Cardiac muscle cell (in vitro differentiated cells and primary cell): ENCODE measurements at regions not wholly inside any gene's neighbourhood (a gene's known extent, or its start where the extent isn't known, plus 50 kb on each side); places are given as distances from the start of the nearest gene placed in this dataset.

Experiments used
- DNase-seq, 2 donors: peaks; one replicate each; pipeline versions ENCODE4 v3.0.0 to v3.0.0-alpha.2; 2010 to 2017; ENCODE audit warnings: low read depth in 1 of 2, low spot score in 1 of 2
- H3K27ac ChIP-seq: fragments of 200-600 bp; sonication (generic); 2 replicates; pipeline ENCODE4 v1.5.1; 2016
- H3K27me3 ChIP-seq: fragments of 200-600 bp; sonication (generic); 2 replicates; pipeline ENCODE4 v1.6.0; 2016; ENCODE audit warnings: control low read depth
- H3K36me3 ChIP-seq: fragments of 200-600 bp; sonication (generic); 2 replicates; pipeline ENCODE4 v1.5.1; 2016; ENCODE audit warnings: control low read depth
- H3K4me1 ChIP-seq: fragments of 200-600 bp; sonication (generic); 2 replicates; pipeline ENCODE4 v1.8.1; 2017; ENCODE audit warnings: low read depth, mild to moderate bottlenecking, mixed run types
- H3K4me3 ChIP-seq: fragments of 200-600 bp; sonication (generic); 2 replicates; pipeline ENCODE4 v1.5.1; 2016; ENCODE audit warnings: mild to moderate bottlenecking
- H3K9me3 ChIP-seq: fragments of 200-600 bp; sonication (generic); 2 replicates; pipeline ENCODE4 v1.5.1; 2017; ENCODE audit warnings: low read depth, mild to moderate bottlenecking, control low read depth
- TF ChIP-seq, protein P1 (sequence below): IDR thresholded peaks from 2 replicates; pipeline ENCODE4 v1.5.1; 2012; ENCODE audit warnings: low read depth, mild to moderate bottlenecking, low read length

DNA sequence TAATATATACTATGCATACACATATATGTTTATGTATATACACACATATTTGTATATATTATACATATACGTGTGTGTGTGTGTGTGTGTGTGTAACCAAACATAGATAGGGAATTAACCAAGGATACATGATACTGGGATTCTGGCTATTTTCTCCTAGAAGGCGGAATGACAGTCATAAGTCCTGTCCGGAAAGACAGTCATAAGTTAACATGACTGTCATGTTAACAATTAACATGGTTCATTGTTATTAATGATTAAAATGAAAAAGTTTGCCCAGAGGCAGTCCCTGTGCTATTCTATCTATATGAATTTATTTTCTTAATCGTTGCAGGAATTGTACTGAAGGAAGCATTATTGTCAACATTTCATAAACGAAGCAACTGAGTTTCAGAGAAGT lies 450.7 kb upstream of the NXPH2 start:
- TF ChIP-seq, protein P1, sequence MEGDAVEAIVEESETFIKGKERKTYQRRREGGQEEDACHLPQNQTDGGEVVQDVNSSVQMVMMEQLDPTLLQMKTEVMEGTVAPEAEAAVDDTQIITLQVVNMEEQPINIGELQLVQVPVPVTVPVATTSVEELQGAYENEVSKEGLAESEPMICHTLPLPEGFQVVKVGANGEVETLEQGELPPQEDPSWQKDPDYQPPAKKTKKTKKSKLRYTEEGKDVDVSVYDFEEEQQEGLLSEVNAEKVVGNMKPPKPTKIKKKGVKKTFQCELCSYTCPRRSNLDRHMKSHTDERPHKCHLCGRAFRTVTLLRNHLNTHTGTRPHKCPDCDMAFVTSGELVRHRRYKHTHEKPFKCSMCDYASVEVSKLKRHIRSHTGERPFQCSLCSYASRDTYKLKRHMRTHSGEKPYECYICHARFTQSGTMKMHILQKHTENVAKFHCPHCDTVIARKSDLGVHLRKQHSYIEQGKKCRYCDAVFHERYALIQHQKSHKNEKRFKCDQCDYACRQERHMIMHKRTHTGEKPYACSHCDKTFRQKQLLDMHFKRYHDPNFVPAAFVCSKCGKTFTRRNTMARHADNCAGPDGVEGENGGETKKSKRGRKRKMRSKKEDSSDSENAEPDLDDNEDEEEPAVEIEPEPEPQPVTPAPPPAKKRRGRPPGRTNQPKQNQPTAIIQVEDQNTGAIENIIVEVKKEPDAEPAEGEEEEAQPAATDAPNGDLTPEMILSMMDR, result no peak
- Histone ChIP-seq H3K27ac (no peak overlapping the region), H3K27me3 (no peaks in the 10 kb centered on the region), H3K4me1 (no peaks in the 10 kb centered on the region), H3K4me3 (no peak overlapping the region), H3K36me3 (no peaks in the 10 kb centered on the region), H3K9me3 (no peaks in the 10 kb centered on the region)
- no peak for DNase-seq

DNA sequence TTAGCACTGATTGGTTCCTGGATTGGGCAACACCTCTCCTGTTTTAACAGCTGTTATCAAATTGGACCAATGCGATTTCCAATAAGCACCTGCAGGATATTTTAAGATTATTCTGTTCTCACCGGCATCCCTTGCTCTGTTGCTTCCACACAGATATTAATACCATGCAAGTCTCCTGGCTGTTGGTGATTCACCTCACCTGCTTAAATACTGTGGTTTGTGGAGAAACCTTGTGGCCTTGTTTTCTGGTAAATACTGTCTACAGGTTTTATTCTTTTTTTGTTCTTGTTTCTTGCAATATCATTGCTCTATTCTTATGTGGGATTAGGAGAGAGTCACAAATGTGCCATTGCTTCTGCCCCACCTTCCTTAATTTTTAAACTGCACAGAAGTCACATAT lies 448.1 kb upstream of the NXPH2 start:
- Histone ChIP-seq H3K36me3 (no peaks in the 10 kb centered on the region), H3K27me3 (no peaks in the 10 kb centered on the region), H3K4me1 (no peaks in the 10 kb centered on the region), H3K27ac (no peak overlapping the region), H3K4me3 (no peak overlapping the region), H3K9me3 (no peaks in the 10 kb centered on the region)
- TF ChIP-seq, protein P1, result no peak
- no peak for DNase-seq

DNA sequence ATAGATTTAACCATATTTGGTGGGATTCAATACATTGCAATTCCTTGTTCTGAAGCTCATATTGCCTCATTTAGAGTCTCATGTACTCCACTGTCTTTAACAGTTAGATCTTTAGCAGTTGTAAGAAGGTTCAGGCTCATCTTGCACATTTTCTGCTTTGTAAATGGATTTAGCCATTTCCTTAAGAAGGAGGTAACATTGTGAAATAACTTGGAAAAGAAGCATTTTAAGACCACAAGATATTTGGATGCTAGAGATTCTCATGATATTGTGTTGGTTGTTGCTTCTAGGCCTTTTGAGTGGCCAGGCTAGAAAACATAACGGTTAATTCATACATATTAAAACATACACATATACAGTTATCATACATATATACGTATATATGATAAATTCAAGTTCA lies 445.8 kb upstream of the NXPH2 start:
- H3K36me3 ChIP-seq, result no peaks in the 10 kb centered on the region
- no peak overlapping the region for H3K27ac ChIP-seq
- no peaks in the 10 kb centered on the region for H3K9me3 ChIP-seq
- no peak overlapping the region for H3K4me3 ChIP-seq
- TF ChIP-seq, protein P1, result no peak
- no peaks in the 10 kb centered on the region for H3K4me1 ChIP-seq
- no peaks in the 10 kb centered on the region for H3K27me3 ChIP-seq
- no peak for DNase-seq

DNA sequence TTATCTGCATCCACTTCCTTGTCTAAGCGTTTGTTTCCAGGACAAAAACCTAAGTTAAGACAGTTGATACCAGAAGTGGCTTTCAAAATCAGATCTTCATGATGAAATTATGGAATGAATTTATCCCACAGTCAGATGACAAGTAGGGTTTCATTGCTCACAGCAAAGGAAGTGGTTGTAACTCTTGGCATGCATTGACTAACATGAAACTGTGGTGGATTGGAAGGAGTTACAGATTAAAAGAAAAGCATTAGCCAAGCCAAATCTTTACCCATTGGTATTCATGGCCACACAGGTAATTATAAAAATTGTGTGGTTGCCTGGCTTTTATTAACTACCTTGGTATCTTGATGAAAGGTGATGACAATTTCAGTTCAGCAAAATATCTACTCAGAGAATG lies 438.0 kb upstream of the NXPH2 start:
- H3K27me3 ChIP-seq, result no peaks in the 10 kb centered on the region
- H3K27ac ChIP-seq, result no peak overlapping the region
- H3K4me3 ChIP-seq, result no peak overlapping the region
- TF ChIP-seq, protein P1, result no peak
- no peaks in the 10 kb centered on the region for H3K4me1 ChIP-seq
- H3K36me3 ChIP-seq, result no peaks in the 10 kb centered on the region
- DNase-seq, result no peak
- no peaks in the 10 kb centered on the region for H3K9me3 ChIP-seq

DNA sequence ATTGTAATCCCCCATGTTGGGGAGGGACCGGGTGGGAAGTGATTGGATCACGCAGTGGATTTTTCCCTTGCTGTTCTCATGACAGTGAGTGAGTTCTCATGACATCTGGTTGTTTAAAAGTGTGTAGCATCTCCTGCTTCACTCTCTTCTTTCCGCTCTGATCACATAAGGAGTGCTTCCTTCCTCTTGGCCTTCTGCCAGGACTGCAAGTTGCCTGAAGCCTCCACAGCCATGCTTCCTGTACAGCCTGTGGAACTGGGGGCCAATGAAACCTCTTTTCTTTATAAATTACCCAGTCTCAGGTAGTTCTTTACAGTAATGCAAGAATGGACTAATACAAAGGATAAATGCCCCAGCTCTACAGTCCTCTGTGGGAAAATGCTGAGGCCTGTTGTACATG lies 437.5 kb upstream of the NXPH2 start:
- Histone ChIP-seq H3K4me3 (no peak overlapping the region), H3K27ac (no peak overlapping the region), H3K27me3 (no peaks in the 10 kb centered on the region), H3K9me3 (no peaks in the 10 kb centered on the region), H3K4me1 (no peaks in the 10 kb centered on the region), H3K36me3 (no peaks in the 10 kb centered on the region)
- TF ChIP-seq, protein P1, result no peak
- no peak for DNase-seq

DNA sequence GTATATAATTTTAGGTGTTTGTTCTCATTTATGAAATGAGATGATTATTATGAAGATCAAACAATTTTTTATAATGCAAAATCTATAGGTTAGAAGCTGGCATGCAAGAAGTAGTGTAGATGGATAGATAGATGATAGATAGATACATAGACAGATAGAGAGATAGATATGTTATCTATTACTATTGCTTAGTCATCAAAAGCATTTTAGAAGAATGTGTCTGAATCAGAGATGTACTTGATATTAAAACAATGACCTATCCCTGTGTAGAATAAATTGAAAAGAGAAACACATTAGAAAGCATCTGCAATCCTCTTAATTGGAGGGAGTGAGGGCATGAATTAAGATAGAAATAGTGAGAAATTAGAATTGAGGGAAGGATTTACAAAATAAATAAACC lies 436.2 kb upstream of the NXPH2 start:
- H3K36me3 ChIP-seq, result no peaks in the 10 kb centered on the region
- TF ChIP-seq, protein P1, result no peak
- no peaks in the 10 kb centered on the region for H3K9me3 ChIP-seq
- no peak for DNase-seq
- no peaks in the 10 kb centered on the region for H3K27me3 ChIP-seq
- no peak overlapping the region for H3K4me3 ChIP-seq
- H3K4me1 ChIP-seq, result no peaks in the 10 kb centered on the region
- no peak overlapping the region for H3K27ac ChIP-seq
